GM19467 (cell line): ENCODE measurements at regions not wholly inside any gene's neighbourhood (a gene's known extent, or its start where the extent isn't known, plus 50 kb on each side); places are given as distances from the start of the nearest gene placed in this dataset.

Experiments
- ATAC-seq: cut with Tn5 transposase; IDR thresholded peaks from one replicate; pipeline ENCODE4 v1.9.1; 2021; ENCODE audit warnings: mild to moderate bottlenecking, moderate library complexity; ENCODE audit not compliant: unreplicated experiment

GRCh38 chr18:4653418-4653817 is 198.3 kb upstream of the DLGAP1 start:
- no peak for ATAC-seq

GRCh38 chr18:4641771-4642368 is 186.8 kb upstream of the DLGAP1 start:
- ATAC-seq, result no peak

GRCh38 chr18:4640349-4641012 is 185.4 kb upstream of the DLGAP1 start:
- no peak for ATAC-seq

GRCh38 chr18:4639628-4640310 is 184.7 kb upstream of the DLGAP1 start:
- ATAC-seq, result peak; percentile 89

GRCh38 chr18:4638680-4639079 is 183.6 kb upstream of the DLGAP1 start:
- no peak for ATAC-seq

- no peak for ATAC-seq
These were observed 182.8 kb upstream of the DLGAP1 start for GRCh38 chr18:4637876-4638275.

GRCh38 chr18:4636967-4637366 is 181.9 kb upstream of the DLGAP1 start:
- no peak for ATAC-seq

DNA sequence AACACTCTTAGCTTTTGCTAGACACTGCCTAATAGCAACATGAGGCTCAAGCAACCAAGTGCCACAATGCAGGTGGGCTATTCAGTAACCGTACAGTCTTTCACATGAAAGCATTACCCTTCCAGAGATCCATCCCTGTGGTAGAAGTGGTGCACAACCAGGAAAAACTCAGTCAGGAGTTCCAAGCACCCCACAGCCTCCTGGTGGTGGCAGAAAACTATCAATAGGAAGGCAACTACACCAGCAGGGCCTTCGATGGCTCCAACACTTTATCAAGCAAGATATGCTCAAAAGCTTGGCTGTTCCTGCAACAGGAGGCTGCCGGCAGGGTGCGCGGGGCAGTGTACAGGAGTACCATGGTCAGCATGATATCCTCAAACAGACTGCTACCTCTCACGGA is 176.1 kb upstream of the DLGAP1 start:
- no peak for ATAC-seq

DNA sequence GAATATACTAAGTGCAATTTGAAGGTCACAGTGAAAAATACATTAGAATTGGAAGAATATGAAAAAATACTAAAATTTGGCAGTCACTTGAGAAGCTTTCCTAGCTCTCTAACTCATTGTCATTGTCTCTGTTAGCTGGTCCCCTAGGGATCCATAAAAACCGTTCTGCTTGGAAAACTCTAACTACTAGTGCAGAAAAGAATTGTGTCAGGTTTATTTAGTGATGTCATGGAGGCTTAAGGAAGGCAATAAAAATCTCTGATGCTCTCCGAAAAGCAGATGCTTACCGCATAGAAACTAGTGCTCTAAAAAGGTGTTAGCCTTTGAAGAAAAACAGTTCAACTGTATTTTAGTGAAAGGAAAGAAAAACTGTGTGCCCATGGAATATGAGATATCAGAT is 150.1 kb upstream of the DLGAP1 start:
- no peak for ATAC-seq

DNA sequence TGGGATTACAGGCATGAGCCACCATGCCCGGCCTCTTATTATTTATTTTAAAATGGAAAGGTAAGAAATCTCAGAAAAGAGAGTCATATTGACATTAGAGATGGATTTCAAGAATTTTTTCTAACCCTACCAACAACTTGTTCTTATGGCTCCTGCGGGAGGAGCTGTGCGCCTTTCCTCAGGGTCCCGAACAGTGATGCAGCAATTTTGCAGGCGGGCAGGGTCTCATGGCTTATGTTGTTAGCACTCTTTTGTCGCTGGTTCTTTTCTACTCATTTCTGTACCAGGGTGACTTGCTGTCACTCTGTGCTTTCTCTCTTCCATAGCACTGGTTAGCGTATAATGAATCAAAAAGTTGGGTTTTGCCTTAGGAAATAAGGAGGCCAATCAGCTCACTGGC is 148.8 kb upstream of the DLGAP1 start:
- no peak for ATAC-seq

- ATAC-seq, result no peak
These were observed 144.2 kb upstream of the DLGAP1 start for GRCh38 chr18:4599312-4599711.

GRCh38 chr18:4597301-4597700 is 142.2 kb upstream of the DLGAP1 start:
- no peak for ATAC-seq

DNA sequence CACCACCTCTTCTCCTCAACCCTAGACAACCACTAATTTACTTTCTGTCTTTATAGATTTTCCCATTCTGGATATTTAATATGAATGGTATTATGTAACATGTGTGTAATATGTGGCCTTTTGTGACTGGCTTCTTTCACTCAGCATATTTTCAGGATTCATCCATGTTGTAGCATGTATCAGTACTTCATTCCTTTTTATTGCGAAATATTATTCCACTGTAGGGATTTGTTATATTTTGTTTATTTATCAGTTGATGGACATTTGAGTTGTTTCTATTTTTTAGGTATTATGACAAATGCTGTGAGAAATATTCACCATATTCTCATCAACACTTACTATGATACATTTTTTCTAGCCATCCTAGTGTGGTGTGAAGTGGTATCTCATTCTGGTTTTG is 138.8 kb upstream of the DLGAP1 start:
- ATAC-seq, result no peak

DNA sequence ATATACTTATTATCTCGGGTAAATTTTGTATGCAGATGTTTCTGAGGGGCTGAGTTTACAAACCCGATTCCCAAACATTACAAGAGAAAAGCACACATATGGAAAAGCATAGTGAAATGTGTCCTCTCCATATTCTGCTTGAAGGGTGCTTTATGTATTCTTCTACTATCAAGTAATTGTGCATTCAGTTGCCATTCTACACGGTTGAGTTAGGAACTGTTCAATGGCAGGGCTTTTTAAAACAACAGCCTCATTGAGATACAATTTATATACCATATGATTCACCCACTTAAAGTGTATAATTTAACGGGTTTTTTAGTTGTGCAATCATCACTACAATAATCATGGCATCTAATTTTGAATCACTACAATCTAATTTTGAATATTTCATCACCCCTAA is 138.4 kb upstream of the DLGAP1 start:
- no peak for ATAC-seq

DNA sequence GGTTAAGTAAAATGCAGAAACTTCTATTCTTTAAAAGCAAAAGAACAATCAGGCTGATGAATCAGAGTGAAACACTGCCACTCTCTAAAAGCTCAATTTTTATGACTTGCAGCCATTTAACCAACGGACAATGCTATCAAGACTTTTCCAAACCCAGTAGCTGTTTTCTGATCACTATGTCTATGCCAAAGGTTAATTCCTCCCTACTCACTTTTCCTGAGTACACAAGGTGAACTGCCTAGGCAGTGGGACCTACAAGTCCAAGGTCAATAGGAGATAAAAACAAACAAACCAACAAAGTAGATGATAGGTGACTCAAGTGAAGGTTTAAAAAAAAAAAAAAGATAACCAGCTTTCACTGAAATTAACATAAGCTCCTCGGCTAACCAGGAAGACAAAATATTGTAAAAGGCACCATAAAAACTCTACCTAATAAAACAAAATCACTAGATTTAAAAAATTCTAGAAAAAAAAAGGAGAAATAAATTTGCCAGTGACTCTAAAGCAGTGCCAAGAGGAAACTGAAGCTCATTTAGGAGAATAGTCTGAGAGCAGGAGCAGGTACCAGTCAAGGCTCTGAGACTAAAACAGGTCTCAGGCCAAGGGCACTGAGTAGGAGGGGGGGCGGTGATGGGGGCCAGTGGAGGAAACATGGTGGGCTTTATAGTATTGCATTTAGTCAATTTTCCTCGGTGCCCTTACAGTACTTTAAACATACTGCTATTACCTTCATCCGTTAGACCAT is 134.1 kb upstream of the DLGAP1 start:
- ATAC-seq, result no peak

- ATAC-seq, result no peak
These were observed 132.1 kb upstream of the DLGAP1 start for GRCh38 chr18:4587204-4587603.

- ATAC-seq, result no peak
These were observed 131.6 kb upstream of the DLGAP1 start for GRCh38 chr18:4586731-4587130.

DNA sequence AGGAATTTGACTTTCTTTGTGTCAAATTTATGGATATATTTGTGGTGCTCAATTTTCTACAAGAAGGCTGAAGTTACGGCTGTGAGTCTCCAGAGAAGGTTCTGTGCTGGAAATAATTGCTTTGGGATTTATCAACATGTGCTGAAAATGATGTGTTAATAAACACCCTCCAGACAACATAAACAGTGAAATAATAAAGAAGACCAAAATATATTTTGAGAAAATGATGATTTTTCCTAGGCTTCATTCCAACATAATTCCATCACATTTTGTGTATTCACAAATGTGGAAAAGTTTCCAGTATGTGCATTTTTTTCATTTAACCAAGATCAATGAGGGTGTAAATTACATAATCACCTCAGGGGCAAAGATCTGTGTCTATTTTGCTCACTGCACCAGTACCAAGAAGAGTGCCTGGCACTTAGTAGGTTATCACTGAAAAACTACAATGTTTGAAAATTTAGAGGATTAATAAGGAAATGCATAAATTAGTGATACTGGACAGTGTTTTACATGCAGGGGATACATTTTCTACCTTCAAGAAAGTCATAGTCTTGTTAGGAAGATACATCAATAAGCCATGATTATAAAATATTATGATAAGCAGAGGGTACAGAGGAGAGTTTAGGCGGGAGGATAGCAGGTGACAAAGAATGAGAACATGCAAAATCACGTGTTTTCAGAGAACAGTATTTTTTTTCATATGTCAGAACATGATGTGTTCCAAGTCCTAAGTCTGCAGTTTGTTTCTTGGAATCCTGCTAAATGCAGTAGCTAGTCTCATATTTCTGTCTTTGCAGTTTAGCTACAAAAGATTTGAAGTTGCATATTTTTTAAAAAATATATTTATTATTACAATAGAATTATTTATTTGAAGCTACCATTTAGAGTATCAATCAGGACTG is 127.6 kb upstream of the DLGAP1 start:
- ATAC-seq, result no peak

- ATAC-seq, result no peak
These were observed 126.9 kb upstream of the DLGAP1 start for GRCh38 chr18:4581966-4582365.

- ATAC-seq, result no peak
These were observed 123.3 kb upstream of the DLGAP1 start for GRCh38 chr18:4578449-4578848.

- no peak for ATAC-seq
These were observed 118.6 kb upstream of the DLGAP1 start for GRCh38 chr18:4573735-4574134.
